ENCODE measurements at regions not wholly inside any gene's neighbourhood (a gene's known extent, or its start where the extent isn't known, plus 50 kb on each side); places are given as distances from the start of the nearest gene placed in this dataset.

DNA sequence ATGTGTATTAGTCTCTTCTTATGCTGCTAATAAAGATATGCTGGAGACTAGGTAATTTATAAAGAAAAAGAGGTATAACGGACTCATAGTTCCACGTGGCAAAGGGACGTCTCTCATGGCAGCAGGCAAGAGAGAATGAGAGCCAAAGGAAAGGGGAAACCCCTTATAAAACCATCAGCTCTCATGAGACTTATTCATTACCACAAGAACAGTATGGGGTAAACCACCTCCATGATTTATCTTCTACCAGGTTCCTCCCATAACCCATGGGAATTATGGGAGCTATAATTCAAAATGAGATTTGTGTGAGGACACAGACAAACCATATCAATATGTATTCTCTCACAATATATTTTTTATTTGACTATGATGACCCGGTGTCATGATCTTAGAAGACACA is 109.1 kb downstream of the UTRN start:
- Histone ChIP-seq H3K27me3 (ENCODE audit: control insufficient read depth, insufficient read depth, low read length) (no peaks in the 10 kb centered on the region), H3K4me1 (ENCODE audit: control insufficient read depth, insufficient read depth, low read length) (peaks cover 3% of the 10 kb centered on the region; the same call in 1 of the 2 replicates), H3K27ac (ENCODE audit: low read length) (no peak overlapping the region), H3K4me3 (ENCODE audit: low read length) (no peak overlapping the region), H3K36me3 (ENCODE audit: control insufficient read depth, insufficient read depth, low read length) (no peaks in the 10 kb centered on the region), H3K9me3 (ENCODE audit: control insufficient read depth, insufficient read depth, low read length) (no peaks in the 10 kb centered on the region)
- no peak for DNase-seq (ENCODE audit: low read depth, low spot score)
- no CpG with 5 or more reads among the region's 4 CpGs for WGBS (ENCODE audit: insufficient coverage, insufficient read length)

DNA sequence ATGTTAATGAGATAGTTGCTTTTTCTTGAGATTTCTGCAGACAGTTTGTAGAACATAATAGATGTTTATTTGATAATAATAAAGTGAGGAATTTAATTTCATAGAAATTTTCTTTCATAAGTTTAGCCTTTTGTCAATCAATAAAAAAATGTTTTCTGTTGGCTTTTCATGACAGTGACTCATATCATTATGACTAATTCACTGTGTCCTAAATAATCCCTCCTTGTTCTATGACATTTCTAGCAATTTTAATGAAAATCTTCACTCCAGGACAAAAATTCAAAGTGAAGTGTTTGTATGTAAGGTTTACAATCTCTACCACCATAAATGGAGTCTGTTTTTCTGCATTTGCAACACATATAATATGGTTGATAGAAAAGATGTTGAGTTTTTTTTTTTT is 109.9 kb downstream of the UTRN start:
- H3K27ac ChIP-seq (ENCODE audit: low read length): no peak overlapping the region
- DNase-seq (ENCODE audit: low read depth, low spot score): no peak
- peaks cover 3% of the 10 kb centered on the region; the same call in 1 of the 2 replicates for H3K4me1 ChIP-seq (ENCODE audit: control insufficient read depth, insufficient read depth, low read length)
- H3K36me3 ChIP-seq (ENCODE audit: control insufficient read depth, insufficient read depth, low read length): no peaks in the 10 kb centered on the region
- H3K27me3 ChIP-seq (ENCODE audit: control insufficient read depth, insufficient read depth, low read length): no peaks in the 10 kb centered on the region
- H3K4me3 ChIP-seq (ENCODE audit: low read length): no peak overlapping the region
- H3K9me3 ChIP-seq (ENCODE audit: control insufficient read depth, insufficient read depth, low read length): no peaks in the 10 kb centered on the region

DNA sequence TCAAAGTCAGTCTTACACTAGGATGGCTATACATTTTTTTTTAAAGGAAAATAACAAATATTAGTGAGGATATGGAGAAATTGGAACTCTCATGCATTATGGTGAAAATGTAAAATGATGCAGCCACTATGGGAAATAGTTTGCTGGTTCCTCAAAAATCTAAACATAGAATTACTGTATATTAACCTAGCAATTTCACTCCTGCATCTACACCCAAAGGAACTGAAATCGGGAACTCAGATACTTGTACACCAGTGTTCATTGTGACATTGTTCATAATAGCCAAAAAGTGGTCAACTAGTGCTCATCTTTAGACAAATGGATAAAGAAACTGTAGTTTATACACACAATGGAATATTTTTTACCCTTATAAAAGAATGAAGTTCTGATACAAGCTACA is 110.7 kb downstream of the UTRN start:
- Histone ChIP-seq H3K9me3 (ENCODE audit: control insufficient read depth, insufficient read depth, low read length) (no peaks in the 10 kb centered on the region), H3K27me3 (ENCODE audit: control insufficient read depth, insufficient read depth, low read length) (no peaks in the 10 kb centered on the region), H3K4me3 (ENCODE audit: low read length) (no peak overlapping the region), H3K36me3 (ENCODE audit: control insufficient read depth, insufficient read depth, low read length) (no peaks in the 10 kb centered on the region), H3K4me1 (ENCODE audit: control insufficient read depth, insufficient read depth, low read length) (peaks cover 1% of the 10 kb centered on the region; the same call in 1 of the 2 replicates), H3K27ac (ENCODE audit: low read length) (no peak overlapping the region)
- WGBS (ENCODE audit: insufficient coverage, insufficient read length): no CpG with 5 or more reads among the region's 1 CpG
- DNase-seq (ENCODE audit: low read depth, low spot score): no peak

DNA sequence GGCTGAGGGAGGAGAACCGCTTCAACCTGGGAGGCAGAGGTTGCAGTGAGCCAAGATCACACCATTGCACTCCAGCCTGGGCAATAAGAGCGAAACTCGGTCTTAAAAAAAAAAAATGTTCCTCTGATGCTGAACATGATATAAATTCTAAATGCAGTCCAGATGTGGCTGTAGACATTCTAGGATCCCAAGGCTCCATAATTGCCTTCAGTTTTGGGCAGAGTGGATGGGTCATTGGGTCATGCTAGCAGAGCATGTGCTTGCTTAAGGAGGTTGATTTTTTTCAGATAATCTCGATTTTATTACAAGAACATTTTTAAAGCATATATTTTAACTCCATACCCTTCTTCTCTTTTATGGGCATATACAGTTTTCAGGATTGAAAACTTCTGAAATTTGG is 112.0 kb downstream of the UTRN start:
- WGBS (ENCODE audit: insufficient coverage, insufficient read length): no CpG with 5 or more reads among the region's 4 CpGs
- DNase-seq (ENCODE audit: low read depth, low spot score): no peak
- no peak overlapping the region for H3K4me3 ChIP-seq (ENCODE audit: low read length)
- no peaks in the 10 kb centered on the region for H3K27me3 ChIP-seq (ENCODE audit: control insufficient read depth, insufficient read depth, low read length)
- no peaks in the 10 kb centered on the region for H3K36me3 ChIP-seq (ENCODE audit: control insufficient read depth, insufficient read depth, low read length)
- H3K4me1 ChIP-seq (ENCODE audit: control insufficient read depth, insufficient read depth, low read length): peaks cover 1% of the 10 kb centered on the region; the same call in 1 of the 2 replicates
- H3K27ac ChIP-seq (ENCODE audit: low read length): no peak overlapping the region
- no peaks in the 10 kb centered on the region for H3K9me3 ChIP-seq (ENCODE audit: control insufficient read depth, insufficient read depth, low read length)

GRCh38 chr6:144400321-144400720 is 115.2 kb downstream of the UTRN start:
- H3K4me1 ChIP-seq (ENCODE audit: control insufficient read depth, insufficient read depth, low read length): peaks cover 1% of the 10 kb centered on the region; the same call in 1 of the 2 replicates
- no peak overlapping the region for H3K4me3 ChIP-seq (ENCODE audit: low read length)
- WGBS (ENCODE audit: insufficient coverage, insufficient read length): 100% methylated on average over 1 of the region's 5 CpGs
- no peaks in the 10 kb centered on the region for H3K27me3 ChIP-seq (ENCODE audit: control insufficient read depth, insufficient read depth, low read length)
- no peak overlapping the region for H3K27ac ChIP-seq (ENCODE audit: low read length)
- no peak for DNase-seq (ENCODE audit: low read depth, low spot score)
- no peaks in the 10 kb centered on the region for H3K9me3 ChIP-seq (ENCODE audit: control insufficient read depth, insufficient read depth, low read length)
- H3K36me3 ChIP-seq (ENCODE audit: control insufficient read depth, insufficient read depth, low read length): no peaks in the 10 kb centered on the region

GRCh38 chr6:144401736-144402733 is 116.9 kb downstream of the UTRN start:
- H3K4me3 ChIP-seq (ENCODE audit: low read length): no peak overlapping the region
- H3K9me3 ChIP-seq (ENCODE audit: control insufficient read depth, insufficient read depth, low read length): no peaks in the 10 kb centered on the region
- 100% methylated on average over 1 of the region's 13 CpGs for WGBS (ENCODE audit: insufficient coverage, insufficient read length)
- H3K4me1 ChIP-seq (ENCODE audit: control insufficient read depth, insufficient read depth, low read length): no peaks in the 10 kb centered on the region
- DNase-seq (ENCODE audit: low read depth, low spot score): no peak
- H3K36me3 ChIP-seq (ENCODE audit: control insufficient read depth, insufficient read depth, low read length): no peaks in the 10 kb centered on the region
- no peak overlapping the region for H3K27ac ChIP-seq (ENCODE audit: low read length)
- H3K27me3 ChIP-seq (ENCODE audit: control insufficient read depth, insufficient read depth, low read length): no peaks in the 10 kb centered on the region

- no peak overlapping the region for H3K27ac ChIP-seq (ENCODE audit: low read length)
Measured at GRCh38 chr6:144402750-144403149, 117.6 kb downstream of the UTRN start.

DNA sequence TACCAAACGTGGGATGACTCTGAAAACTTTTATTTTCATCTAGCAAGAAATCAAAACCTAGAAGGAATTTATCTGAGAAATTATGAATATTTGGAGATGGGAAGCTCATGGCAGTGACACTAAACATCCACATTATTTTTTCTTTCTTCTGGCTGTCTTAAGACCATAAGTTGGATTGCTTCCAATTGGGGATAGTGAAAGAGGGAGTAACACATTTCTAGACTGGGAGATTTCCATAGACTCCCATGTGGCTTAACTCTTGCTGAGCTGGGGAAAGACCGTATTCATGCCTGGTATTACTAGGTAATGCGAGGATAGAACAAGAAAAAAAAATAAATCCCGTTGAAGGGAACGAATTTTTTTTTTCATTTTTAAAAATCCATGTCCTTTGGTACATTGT is 120.0 kb downstream of the UTRN start:
- H3K9me3 ChIP-seq (ENCODE audit: control insufficient read depth, insufficient read depth, low read length): no peaks in the 10 kb centered on the region
- no CpG with 5 or more reads among the region's 5 CpGs for WGBS (ENCODE audit: insufficient coverage, insufficient read length)
- DNase-seq (ENCODE audit: low read depth, low spot score): no peak
- H3K4me1 ChIP-seq (ENCODE audit: control insufficient read depth, insufficient read depth, low read length): no peaks in the 10 kb centered on the region; the same call in 1 of the 2 replicates
- no peak overlapping the region for H3K27ac ChIP-seq (ENCODE audit: low read length)
- no peaks in the 10 kb centered on the region for H3K27me3 ChIP-seq (ENCODE audit: control insufficient read depth, insufficient read depth, low read length)
- no peaks in the 10 kb centered on the region for H3K36me3 ChIP-seq (ENCODE audit: control insufficient read depth, insufficient read depth, low read length)
- H3K4me3 ChIP-seq (ENCODE audit: low read length): no peak overlapping the region

More at GRCh38 chr6:144402750-144403149, 117.6 kb downstream of the UTRN start:
- WGBS (ENCODE audit: insufficient coverage, insufficient read length): no CpG with 5 or more reads among the region's 8 CpGs
- DNase-seq (ENCODE audit: low read depth, low spot score): no peak
- Histone ChIP-seq H3K4me1 (ENCODE audit: control insufficient read depth, insufficient read depth, low read length) (no peaks in the 10 kb centered on the region), H3K9me3 (ENCODE audit: control insufficient read depth, insufficient read depth, low read length) (no peaks in the 10 kb centered on the region), H3K36me3 (ENCODE audit: control insufficient read depth, insufficient read depth, low read length) (no peaks in the 10 kb centered on the region), H3K4me3 (ENCODE audit: low read length) (no peak overlapping the region), H3K27me3 (ENCODE audit: control insufficient read depth, insufficient read depth, low read length) (no peaks in the 10 kb centered on the region)

DNA sequence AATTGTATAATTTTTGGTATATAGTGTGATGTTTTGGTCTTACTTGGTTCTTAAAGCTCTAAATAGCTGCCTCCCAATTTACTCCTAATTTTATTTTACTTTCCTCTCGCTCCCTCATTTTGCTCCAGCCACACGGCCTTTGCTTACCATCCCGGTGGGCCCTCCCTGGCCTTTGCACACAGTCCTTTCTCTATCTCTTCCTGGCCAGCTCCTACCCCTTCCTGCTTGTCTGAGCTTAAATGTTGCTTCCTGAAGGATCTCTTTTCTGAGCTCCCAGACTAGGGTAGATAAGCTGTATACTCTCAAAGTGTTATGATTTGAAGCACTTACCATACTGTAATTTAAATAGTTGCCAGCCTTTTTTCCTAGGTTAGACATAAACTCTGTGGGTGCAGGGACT is 121.7 kb downstream of the UTRN start:
- WGBS (ENCODE audit: insufficient coverage, insufficient read length): no CpG with 5 or more reads among the region's 3 CpGs
- H3K36me3 ChIP-seq (ENCODE audit: control insufficient read depth, insufficient read depth, low read length): no peaks in the 10 kb centered on the region
- H3K9me3 ChIP-seq (ENCODE audit: control insufficient read depth, insufficient read depth, low read length): no peaks in the 10 kb centered on the region

GRCh38 chr6:144408161-144408560 is 123.0 kb downstream of the UTRN start:
- Histone ChIP-seq H3K4me1 (ENCODE audit: control insufficient read depth, insufficient read depth, low read length) (no peaks in the 10 kb centered on the region; the same call in 1 of the 2 replicates), H3K27me3 (ENCODE audit: control insufficient read depth, insufficient read depth, low read length) (no peaks in the 10 kb centered on the region), H3K27ac (ENCODE audit: low read length) (no peak overlapping the region), H3K4me3 (ENCODE audit: low read length) (no peak overlapping the region), H3K9me3 (ENCODE audit: control insufficient read depth, insufficient read depth, low read length) (no peaks in the 10 kb centered on the region), H3K36me3 (ENCODE audit: control insufficient read depth, insufficient read depth, low read length) (no peaks in the 10 kb centered on the region)
- DNase-seq (ENCODE audit: low read depth, low spot score): no peak
- WGBS (ENCODE audit: insufficient coverage, insufficient read length): no CpG with 5 or more reads among the region's 6 CpGs

More for the DNA sequence above, 121.7 kb downstream of the UTRN start:
- H3K27ac ChIP-seq (ENCODE audit: low read length): no peak overlapping the region
- H3K4me1 ChIP-seq (ENCODE audit: control insufficient read depth, insufficient read depth, low read length): no peaks in the 10 kb centered on the region; the same call in 1 of the 2 replicates
- H3K27me3 ChIP-seq (ENCODE audit: control insufficient read depth, insufficient read depth, low read length): no peaks in the 10 kb centered on the region
- H3K4me3 ChIP-seq (ENCODE audit: low read length): no peak overlapping the region
- DNase-seq (ENCODE audit: low read depth, low spot score): no peak

- Histone ChIP-seq H3K27me3 (ENCODE audit: control insufficient read depth, insufficient read depth, low read length) (no peaks in the 10 kb centered on the region), H3K4me1 (ENCODE audit: control insufficient read depth, insufficient read depth, low read length) (no peaks in the 10 kb centered on the region; the same call in 1 of the 2 replicates), H3K4me3 (ENCODE audit: low read length) (no peak overlapping the region), H3K9me3 (ENCODE audit: control insufficient read depth, insufficient read depth, low read length) (no peaks in the 10 kb centered on the region), H3K27ac (ENCODE audit: low read length) (no peak overlapping the region), H3K36me3 (ENCODE audit: control insufficient read depth, insufficient read depth, low read length) (no peaks in the 10 kb centered on the region)
- no peak for DNase-seq (ENCODE audit: low read depth, low spot score)
Measured at GRCh38 chr6:144410059-144410458, 124.9 kb downstream of the UTRN start.

Data from iPS DF 6.9 (cell line).